ENCODE measurements at regions not wholly inside any gene's neighbourhood (a gene's known extent, or its start where the extent isn't known, plus 50 kb on each side); places are given as distances from the start of the nearest gene placed in this dataset.
A peak's percentile ranks its signal among the peaks of the same experiment; 100 is the strongest.

- Histone ChIP-seq H3K27me3 (ENCODE audit: control insufficient read depth, insufficient read depth, low read length) (no peaks in the 10 kb centered on the region), H3K4me3 (ENCODE audit: low read depth, low read length) (no peak overlapping the region), H3K36me3 (ENCODE audit: control insufficient read depth, insufficient read depth, low read length) (no peaks in the 10 kb centered on the region)
- FAIRE-seq (no peak), DNase-seq (ENCODE audit: low read depth) (no peak)
- no peak for TF ChIP-seq CTCF (IDR thresholded peaks at IDR 0.05; ENCODE audit: insufficient read depth, low read length, severe bottlenecking)
Observed at GRCh38 chr13:105591277-105591676, 944.2 kb downstream of the EFNB2 start.

- peak; percentile 85 for DNase-seq (ENCODE audit: low read depth)
- H3K4me3 ChIP-seq (ENCODE audit: low read depth, low read length) = no peak overlapping the region
Observed at GRCh38 chr13:105587786-105588185, 947.7 kb downstream of the EFNB2 start.

GRCh38 chr13:105579821-105580710 is 955.4 kb downstream of the EFNB2 start:
- Histone ChIP-seq H3K4me3 (ENCODE audit: low read depth, low read length) (no peak overlapping the region), H3K36me3 (ENCODE audit: control insufficient read depth, insufficient read depth, low read length) (no peaks in the 10 kb centered on the region), H3K27me3 (ENCODE audit: control insufficient read depth, insufficient read depth, low read length) (no peaks in the 10 kb centered on the region)
- peak; percentile 92 for DNase-seq (ENCODE audit: low read depth)
- FAIRE-seq = peak; percentile 18
- no peak for TF ChIP-seq CTCF (IDR thresholded peaks at IDR 0.05; ENCODE audit: insufficient read depth, low read length, severe bottlenecking)

More at GRCh38 chr13:105587786-105588185, 947.7 kb downstream of the EFNB2 start:
- TF ChIP-seq CTCF (IDR thresholded peaks at IDR 0.05; ENCODE audit: insufficient read depth, low read length, severe bottlenecking) = no peak
- no peaks in the 10 kb centered on the region for H3K36me3 ChIP-seq (ENCODE audit: control insufficient read depth, insufficient read depth, low read length)
- peak; percentile 86 for FAIRE-seq
- no peaks in the 10 kb centered on the region for H3K27me3 ChIP-seq (ENCODE audit: control insufficient read depth, insufficient read depth, low read length)

- FAIRE-seq = no peak
- TF ChIP-seq CTCF (IDR thresholded peaks at IDR 0.05; ENCODE audit: insufficient read depth, low read length, severe bottlenecking) = no peak
- no peaks in the 10 kb centered on the region for H3K36me3 ChIP-seq (ENCODE audit: control insufficient read depth, insufficient read depth, low read length)
- no peak overlapping the region for H3K4me3 ChIP-seq (ENCODE audit: low read depth, low read length)
- peak; percentile 33 for DNase-seq (ENCODE audit: low read depth)
- no peaks in the 10 kb centered on the region for H3K27me3 ChIP-seq (ENCODE audit: control insufficient read depth, insufficient read depth, low read length)
Observed at GRCh38 chr13:105573136-105573535, 962.3 kb downstream of the EFNB2 start.

- no peaks in the 10 kb centered on the region for H3K27me3 ChIP-seq (ENCODE audit: control insufficient read depth, insufficient read depth, low read length)
- H3K36me3 ChIP-seq (ENCODE audit: control insufficient read depth, insufficient read depth, low read length) = no peaks in the 10 kb centered on the region
- peak; percentile 61 for DNase-seq (ENCODE audit: low read depth)
- no peak overlapping the region for H3K4me3 ChIP-seq (ENCODE audit: low read depth, low read length)
- FAIRE-seq = no peak
- no peak for TF ChIP-seq CTCF (IDR thresholded peaks at IDR 0.05; ENCODE audit: insufficient read depth, low read length, severe bottlenecking)
Observed at GRCh38 chr13:105572401-105572800, 963.1 kb downstream of the EFNB2 start.
